ENCODE measurements at regions not wholly inside any gene's neighbourhood (a gene's known extent, or its start where the extent isn't known, plus 50 kb on each side); places are given as distances from the start of the nearest gene placed in this dataset.

DNA sequence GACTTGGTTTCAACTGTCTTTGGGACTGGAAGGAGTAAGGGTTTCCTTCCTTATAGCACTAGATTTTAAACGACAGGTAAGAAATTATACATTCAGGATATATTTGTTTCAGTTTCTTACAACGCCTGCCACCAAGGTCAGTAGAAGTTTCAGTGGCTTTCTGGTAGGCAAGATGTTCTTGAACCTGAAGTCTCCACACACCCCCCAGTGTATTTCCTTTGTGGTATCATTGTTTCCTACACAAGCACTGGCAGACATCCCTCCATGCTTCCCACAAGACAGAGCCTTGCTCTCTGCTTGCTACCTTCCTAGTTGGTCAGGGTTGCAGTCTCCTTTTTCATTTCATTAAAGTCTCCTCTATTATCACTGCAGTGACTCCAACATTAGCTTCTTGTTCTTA lies 283.1 kb downstream of the FLRT2 start:
- no peak for DNase-seq

DNA sequence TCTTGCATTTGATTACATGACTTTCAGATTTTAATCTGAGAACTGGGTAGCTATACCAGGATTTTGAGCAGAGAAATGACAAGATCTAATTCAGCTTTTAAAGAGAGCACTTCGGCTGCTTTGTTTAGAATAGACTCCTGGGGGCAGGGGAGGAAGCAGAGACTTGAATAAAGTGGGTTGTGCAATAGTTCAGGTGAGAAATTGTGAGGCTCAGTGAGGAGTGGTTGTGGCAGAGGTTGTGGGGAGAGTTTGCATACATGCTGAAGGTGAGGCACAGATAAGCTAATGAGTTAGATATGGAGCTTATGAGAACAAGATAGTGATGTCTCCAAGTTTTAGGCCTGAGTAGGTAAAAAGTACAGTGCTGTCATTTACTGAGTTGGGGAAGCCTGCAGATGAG lies 281.4 kb downstream of the FLRT2 start:
- no peak for DNase-seq

DNA sequence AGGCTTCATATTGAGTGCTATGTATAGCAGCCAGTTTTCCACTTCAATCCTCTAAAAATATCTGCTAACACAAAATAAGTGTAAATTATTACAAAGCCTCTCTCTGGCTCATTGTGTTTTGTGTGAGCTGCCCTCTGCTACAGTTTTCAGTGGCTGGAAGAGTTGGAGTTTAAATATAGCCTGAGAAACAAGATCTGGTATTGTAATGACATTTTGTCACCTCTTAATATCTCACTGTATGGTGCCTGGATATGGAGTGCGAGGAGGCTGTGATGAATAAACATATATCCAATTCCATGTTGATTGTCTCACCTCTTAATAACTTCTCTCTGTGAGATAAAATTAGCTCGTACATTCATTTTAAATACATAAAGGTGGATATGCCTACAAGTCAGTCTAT lies 269.7 kb downstream of the FLRT2 start:
- DNase-seq = no peak

DNA sequence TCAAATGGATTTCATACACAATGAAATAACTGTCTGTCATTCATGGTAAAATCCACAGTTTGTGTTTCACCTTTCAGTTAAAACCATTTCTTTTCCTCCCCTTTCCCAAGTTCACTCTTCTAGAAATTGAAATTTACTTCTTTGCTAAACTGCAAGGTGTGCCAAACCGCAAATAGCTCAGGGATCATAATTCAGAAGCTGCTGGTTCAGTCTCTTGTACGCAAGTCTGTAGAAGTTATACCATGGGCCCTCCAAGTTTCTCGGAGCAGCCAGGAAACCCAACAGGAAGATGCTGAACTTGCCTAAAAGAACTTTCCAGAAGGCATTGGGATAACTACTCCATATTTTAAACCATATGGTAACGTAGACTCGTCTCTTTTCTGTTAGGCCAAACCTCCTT lies 268.9 kb downstream of the FLRT2 start:
- DNase-seq = no peak

DNA sequence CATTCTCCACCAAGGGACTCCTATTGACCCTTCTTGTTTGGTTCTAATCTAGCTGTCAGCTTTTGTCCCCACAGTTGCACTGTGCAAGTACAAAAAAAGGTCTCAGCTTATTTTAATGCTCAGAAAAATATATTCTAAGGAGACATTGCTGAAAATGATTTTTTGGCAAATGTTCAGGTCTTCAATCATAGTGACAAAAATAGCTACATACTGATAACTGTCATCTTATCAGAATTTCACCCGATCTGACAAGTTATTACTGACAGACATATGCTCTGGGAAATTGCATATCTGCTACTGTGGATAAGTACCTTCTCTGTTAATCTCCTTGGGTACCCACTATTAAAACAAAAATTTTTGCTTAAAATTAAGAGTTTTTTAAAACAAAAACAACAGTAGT lies 263.6 kb downstream of the FLRT2 start:
- no peak for DNase-seq

DNA sequence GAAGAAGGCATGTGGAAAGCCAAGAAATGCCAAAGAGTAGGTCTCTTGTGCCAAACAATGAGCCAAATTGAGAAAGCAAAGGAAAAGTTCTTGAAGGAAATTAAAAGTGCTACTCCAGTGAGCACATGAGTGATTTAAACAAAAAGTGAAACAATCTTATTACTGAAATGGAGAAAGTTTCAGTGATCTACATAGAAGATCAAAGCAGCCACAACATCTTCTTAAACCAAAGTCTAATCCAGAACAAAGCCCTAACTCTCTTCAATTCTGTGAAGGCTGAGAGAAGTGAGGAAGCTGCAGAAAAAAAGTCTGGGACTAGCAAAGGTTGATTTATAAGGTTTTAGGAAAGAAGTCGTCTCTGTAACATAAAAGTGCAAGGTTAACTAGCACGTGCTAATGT lies 259.6 kb downstream of the FLRT2 start:
- no peak for DNase-seq

DNA sequence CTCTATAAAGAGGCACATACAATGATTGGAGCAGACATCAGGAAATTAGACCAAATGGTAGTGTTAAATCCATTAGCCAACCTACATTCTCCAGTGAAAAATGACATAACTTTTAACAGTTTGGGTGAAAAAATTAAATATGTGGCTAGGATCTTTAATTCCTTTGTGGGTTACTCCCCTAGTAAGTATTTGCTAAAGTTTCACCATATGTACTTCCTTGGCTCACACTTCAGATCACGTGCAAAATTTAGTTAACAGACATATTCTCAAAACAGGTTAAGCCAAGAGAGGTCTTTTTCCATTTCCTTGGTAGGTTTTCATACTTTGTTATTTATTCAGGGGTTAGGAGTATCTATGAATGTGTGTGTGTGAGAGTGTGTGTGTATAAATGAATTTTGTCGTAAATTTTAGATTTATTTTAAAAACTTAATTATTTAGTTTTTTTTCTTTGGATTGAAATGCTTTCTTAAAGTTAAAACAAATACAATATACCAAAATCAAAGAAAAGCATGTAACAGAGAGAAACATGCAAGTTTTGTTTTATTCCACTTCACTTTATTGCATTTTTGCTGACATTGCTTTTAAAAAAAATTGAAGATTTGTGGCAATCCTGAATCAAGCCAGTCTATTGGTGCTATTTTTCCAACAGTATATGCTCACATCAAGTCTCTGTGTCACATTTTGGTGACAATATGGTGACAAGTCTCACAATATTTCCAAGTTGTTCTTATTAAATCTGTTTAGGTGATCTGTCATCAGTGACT lies 258.7 kb downstream of the FLRT2 start:
- DNase-seq = peak; percentile 10

DNA sequence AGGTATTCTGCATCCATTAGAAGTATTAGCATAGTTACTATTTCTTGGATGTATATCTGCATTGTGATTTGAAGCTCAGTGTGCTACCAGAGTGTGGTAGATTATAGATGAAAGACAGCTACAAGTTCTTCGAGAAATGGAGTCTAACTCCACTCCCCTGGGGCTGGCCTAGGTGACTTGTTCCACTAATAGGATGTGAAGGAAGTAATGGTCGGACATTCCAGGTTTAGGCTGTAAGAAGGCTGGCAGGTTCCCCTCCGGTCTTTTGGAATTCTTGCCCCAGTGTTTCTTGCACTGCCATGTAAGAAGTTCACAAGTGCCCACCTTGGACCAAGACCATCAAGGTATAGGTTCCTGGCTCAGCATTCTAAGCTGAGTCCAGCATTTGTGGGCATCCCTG lies 236.4 kb downstream of the FLRT2 start:
- DNase-seq = no peak

DNA sequence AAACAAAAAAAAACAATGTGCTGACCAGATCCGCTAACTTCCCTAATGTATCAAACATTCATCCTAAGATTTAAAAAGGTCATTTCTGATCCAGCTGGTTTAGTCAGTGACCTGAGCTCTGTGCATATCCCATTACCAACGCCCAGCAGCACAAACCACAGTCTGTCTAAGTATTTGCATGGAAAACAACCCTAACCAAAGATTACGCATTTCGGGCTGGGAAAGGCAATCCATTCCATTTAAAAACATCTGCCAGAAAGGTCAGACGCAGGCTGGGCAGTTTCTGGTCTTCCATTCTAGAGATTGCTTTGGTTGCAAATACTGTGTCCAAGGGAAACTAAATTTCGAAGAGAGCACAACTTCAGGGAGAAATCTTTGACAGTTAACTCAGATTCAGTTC lies 234.9 kb downstream of the FLRT2 start:
- peak; percentile 2 for DNase-seq

DNA sequence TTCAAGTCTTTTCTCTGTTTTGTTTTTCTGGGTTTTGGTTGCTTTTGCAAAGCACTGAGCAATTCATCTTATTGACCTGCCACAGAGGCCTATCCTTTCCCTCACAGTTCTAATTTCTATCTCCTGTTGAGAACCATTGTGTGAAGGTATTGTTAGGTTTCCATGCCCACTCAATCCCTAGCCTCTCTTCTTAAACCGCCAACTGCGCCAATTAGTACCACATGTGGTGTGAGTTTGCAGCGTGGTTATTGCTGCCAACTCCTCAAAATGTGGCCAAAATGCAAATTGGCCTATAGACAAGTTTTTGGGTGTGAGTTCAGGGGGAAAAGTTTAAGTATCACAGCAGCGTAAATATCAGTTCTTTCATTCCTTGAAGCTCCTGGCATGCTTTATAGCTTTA lies 232.6 kb downstream of the FLRT2 start:
- no peak for DNase-seq

DNA sequence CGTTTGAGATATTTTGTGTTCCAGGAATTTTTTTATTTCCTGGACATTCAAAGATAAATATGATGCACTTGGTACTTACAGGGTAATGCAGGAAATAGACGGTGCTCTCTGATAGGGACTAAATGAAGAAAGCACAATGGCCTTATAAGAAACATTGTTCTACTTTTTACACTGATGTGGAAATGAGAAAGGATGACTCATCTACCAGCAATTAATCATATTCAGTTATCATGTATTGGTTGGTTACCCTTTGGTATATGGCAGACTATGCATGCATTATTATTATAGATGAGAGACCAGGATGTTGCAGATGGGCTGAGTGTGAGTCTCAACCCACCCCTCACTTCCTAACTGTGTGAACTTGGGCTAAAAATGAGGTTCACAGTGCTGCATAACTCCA lies 222.2 kb downstream of the FLRT2 start:
- no peak for DNase-seq

DNA sequence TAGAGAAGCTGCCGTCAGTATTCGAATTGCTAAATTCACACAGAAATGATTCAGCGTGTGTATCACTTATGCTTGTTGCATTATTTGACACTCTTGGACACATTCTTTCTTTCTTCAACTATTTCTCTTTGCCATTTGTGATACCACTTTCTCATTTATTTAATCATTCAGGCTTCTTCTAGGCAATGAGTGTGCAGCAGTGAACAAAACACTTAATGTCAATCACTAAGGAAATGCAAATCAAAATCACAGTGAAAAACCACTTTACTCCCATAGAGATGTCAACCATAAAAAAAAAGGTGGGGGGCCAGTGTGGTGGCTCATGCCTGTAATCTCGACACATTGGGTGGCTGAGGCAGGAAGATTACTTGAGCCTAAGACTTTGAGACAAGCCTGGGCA lies 214.6 kb downstream of the FLRT2 start:
- DNase-seq = no peak

DNA sequence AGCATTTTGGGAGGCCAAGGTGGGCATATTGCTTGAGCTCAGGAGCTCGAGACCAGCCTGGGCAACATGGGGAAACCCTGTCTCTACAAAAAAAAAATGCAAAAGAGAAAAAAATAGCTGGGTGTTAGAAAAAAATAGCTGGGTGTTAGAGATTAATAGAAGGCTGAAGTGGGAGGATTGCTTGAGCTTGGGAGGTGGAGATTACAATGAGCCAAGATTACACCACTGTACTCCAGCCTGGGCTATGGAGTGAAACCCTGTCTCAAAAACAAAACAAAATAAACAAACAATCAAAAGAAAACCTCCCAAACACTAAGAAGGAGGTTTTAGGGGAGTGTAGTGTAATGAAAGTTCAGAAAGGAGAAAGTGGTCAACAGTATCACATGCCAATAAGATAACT lies 202.1 kb downstream of the FLRT2 start:
- DNase-seq = no peak

DNA sequence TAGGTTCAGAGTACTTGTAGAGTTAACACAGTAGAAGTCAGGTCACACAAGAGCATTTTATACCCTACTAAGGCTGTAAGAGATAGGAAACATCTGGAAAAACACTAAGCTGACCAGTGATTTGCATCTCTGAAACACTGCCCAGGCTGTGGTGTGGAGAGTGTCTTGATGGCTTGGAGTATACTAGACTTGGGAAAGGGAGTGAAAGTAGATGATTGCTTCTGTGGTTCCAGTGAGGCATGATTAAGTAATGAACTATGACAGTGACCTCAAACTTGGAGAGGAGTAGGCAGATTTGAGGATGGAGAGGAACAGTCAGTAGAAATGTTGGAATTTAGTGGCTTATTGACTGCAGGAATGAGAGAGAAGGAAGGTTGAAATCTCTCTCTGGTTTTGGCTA lies 201.2 kb downstream of the FLRT2 start:
- peak; percentile 92 for DNase-seq

DNA sequence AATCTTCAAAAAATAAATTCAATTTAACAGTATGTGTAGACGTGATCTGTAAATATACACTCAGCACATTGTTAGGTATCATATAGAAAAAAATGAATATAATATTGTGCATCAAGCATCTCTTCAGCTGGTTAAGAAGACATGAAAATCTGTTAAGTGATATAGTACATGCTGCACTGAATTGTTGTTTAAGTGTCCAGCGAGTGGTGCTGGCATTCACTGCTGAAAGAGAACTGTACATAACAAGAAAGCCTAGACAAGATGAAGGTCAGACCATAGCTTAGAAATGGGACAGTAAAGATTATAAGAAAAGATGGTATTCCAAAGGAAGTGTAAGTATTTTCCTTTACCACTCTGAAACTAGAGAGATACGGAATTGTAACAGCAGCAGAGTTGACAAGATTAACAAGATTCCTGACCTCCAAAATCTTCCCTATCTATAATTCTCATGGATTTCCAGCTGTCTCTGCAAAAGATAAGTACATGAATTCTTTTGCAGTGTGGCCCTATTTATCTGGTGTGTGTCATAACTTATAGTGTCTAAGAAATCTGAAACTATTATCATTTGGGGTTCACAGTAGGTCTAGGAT lies 198.6 kb downstream of the FLRT2 start:
- no peak for DNase-seq

DNA sequence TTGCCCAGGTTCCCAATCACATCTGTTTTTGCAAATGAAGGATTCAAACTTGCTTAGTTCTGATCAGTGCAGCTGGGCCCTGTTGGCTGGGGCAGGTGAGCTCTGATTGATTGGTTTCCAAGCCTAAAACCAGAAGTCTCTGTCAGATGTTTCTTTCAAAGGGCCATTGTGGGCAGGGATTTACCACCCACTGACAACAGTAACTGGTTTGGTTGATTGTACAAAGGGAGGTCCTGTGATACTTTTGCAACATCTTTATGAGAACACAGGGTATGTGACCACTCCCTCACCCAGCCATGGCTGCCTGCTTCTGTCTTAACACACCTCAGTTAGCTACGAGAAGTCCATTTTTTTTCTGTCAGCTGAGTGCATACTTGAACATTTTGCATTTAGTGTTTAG lies 184.1 kb downstream of the FLRT2 start:
- DNase-seq = no peak

DNA sequence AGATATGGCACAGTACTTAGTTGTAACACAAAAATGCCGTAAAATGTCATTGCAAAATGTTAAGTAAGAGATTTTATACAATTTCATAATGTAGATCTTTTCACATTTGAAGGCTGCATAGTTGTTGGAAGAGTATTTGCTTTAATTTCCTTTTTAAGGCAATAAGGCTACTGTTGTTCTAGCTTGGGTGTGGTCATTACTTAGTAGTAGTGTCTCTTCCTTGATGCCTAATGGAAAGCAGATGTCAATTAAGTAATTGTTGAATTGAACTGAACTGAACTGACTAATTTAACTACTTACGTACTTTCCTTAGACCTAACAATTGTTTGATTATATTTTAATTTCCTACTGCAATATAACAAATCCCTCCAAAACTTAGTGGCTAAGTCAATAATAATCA lies 181.7 kb downstream of the FLRT2 start:
- DNase-seq = no peak
